A673 (cell line): ENCODE measurements at regions not wholly inside any gene's neighbourhood (a gene's known extent, or its start where the extent isn't known, plus 50 kb on each side); places are given as distances from the start of the nearest gene placed in this dataset.

Experiments used
- CTCF ChIP-seq: fragments of 300-800, 200-600 bp; sonication (generic); conservative IDR thresholded peaks from 2 replicates; pipeline ENCODE4 v1.5.1; 2017; ENCODE audit warnings: low read depth, mild to moderate bottlenecking, antibody characterized with exemption, low read length, moderate library complexity, mixed read lengths
- EZH2 ChIP-seq: fragments of 200-600 bp; sonication (generic); IDR thresholded peaks from 2 replicates; pipeline ENCODE4 v1.6.1; 2017; ENCODE audit warnings: borderline replicate concordance, low read depth, mild to moderate bottlenecking, mixed read lengths, antibody characterized with exemption, low read length; ENCODE audit not compliant: poor library complexity, severe bottlenecking

- no peak for TF ChIP-seq CTCF
- TF ChIP-seq EZH2: no peak
Measured at GRCh38 chr6:47381036-47381435, 71.3 kb upstream of the TNFRSF21 start.
